HCT116 (cell line): ENCODE measurements at regions not wholly inside any gene's neighbourhood (a gene's known extent, or its start where the extent isn't known, plus 50 kb on each side); places are given as distances from the start of the nearest gene placed in this dataset.

ENCODE experiments used
- CBX3 ChIP-seq: IDR thresholded peaks from 2 replicates; pipeline ENCODE4 v1.6.1; 2012; ENCODE audit warnings: low read depth
- CEBPB ChIP-seq: IDR thresholded peaks from 2 replicates; pipeline ENCODE4 v1.6.1; 2012; ENCODE audit warnings: low read depth
- CTCF ChIP-seq, 3 experiments: fragments of 200-600 bp in 1 of 3; sonication (generic) in 1 of 3; IDR thresholded peaks in 2 of 3; conservative IDR thresholded peaks in 1 of 3; 2 replicates each; pipeline ENCODE4 v1.5.1; 2012 to 2017; ENCODE audit warnings: low read depth in 2 of 3, low read length in 2 of 3, antibody characterized with exemption in 1 of 3, borderline replicate concordance in 1 of 3, control low read depth in 1 of 3, mild to moderate bottlenecking in 1 of 3, mixed read lengths in 1 of 3, mixed run types in 1 of 3, moderate library complexity in 1 of 3; ENCODE audit not compliant: insufficient read depth in 1 of 3
- EZH2 ChIP-seq: fragments of 200-600 bp; sonication (generic); IDR thresholded peaks from 2 replicates; pipeline ENCODE4 v1.6.1; 2017; ENCODE audit warnings: antibody characterized with exemption, mixed run types
- EZH2phosphoT487 ChIP-seq: fragments of 200-600 bp; IDR thresholded peaks from 2 replicates; pipeline ENCODE4 v1.6.1; 2018; ENCODE audit warnings: antibody characterized with exemption, borderline replicate concordance
- POLR2A ChIP-seq: IDR thresholded peaks from 2 replicates; pipeline ENCODE4 v1.7.0; 2011; ENCODE audit warnings: borderline replicate concordance; ENCODE audit not compliant: insufficient read depth, insufficient read length; ENCODE audit errors: extremely low read depth
- RAD21 ChIP-seq: IDR thresholded peaks from 2 replicates; pipeline ENCODE4 v1.6.1; 2012; ENCODE audit warnings: low read depth, mild to moderate bottlenecking
- SIN3A ChIP-seq: IDR thresholded peaks from 2 replicates; pipeline ENCODE4 v1.6.1; 2012; ENCODE audit warnings: low read depth
- TCF7L2 ChIP-seq: IDR thresholded peaks from 2 replicates; pipeline ENCODE4 v1.7.0; 2011; ENCODE audit warnings: borderline replicate concordance, inconsistent platforms; ENCODE audit not compliant: insufficient read depth, insufficient read length; ENCODE audit errors: extremely low read depth
- ZNF274 ChIP-seq: fragments of 200-500 bp; sonication (Bioruptor generic); IDR thresholded peaks from 2 replicates; pipeline ENCODE4 v1.6.1; 2014; ENCODE audit warnings: mild to moderate bottlenecking, low read depth, low read length, inconsistent platforms

DNA sequence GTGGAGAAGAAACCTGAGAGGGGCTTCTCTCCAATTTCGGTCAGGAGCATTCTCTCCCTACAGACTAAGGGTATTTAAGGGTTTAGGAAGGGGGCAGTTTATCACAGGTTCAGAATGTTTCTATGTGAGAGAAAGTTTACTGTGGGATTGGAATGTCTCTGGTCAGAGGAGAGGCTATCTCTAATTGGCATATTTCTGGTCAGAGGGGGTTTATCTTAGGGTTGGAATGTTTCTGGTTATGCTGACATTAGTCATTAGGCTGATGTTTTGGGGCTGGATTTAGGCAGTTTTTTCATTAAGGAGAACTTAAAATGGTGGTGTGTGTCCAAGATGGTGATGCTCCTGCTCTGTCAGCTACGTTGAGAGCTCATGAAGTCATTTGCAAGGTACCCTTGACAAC lies 758.0 kb downstream of the TYW1 start:
- TF ChIP-seq CTCF (IDR thresholded peaks at IDR 0.05 in 2 of 3, conservative IDR thresholded peaks at IDR 0.05 in 1 of 3; ENCODE audit: borderline replicate concordance in 1 of 3, insufficient read depth in 1 of 3, low read depth in 2 of 3, low read length in 2 of 3) = no peak
- TF ChIP-seq POLR2A = no peak
- TF ChIP-seq RAD21 = no peak
- no peak for TF ChIP-seq EZH2
- TF ChIP-seq EZH2phosphoT487 = no peak
- no peak for TF ChIP-seq SIN3A
- no peak for TF ChIP-seq CEBPB
- TF ChIP-seq TCF7L2 = no peak
- no peak for TF ChIP-seq ZNF274
- TF ChIP-seq CBX3 = no peak
